GM21423 (cell line): ENCODE measurements at regions not wholly inside any gene's neighbourhood (a gene's known extent, or its start where the extent isn't known, plus 50 kb on each side); places are given as distances from the start of the nearest gene placed in this dataset.

Experiments
- ATAC-seq: cut with Tn5 transposase; IDR thresholded peaks from one replicate; pipeline ENCODE4 v1.9.1; 2021; ENCODE audit warnings: mild to moderate bottlenecking, moderate library complexity; ENCODE audit not compliant: unreplicated experiment

- ATAC-seq: no peak
Observed at GRCh38 chr20:50370036-50370566, 140.1 kb upstream of the PTPN1 start.

GRCh38 chr20:50371878-50372769 lies 138.1 kb upstream of the PTPN1 start:
- ATAC-seq: no peak

- ATAC-seq: no peak
Observed at GRCh38 chr20:50372770-50373088, 137.5 kb upstream of the PTPN1 start.

- no peak for ATAC-seq
Observed at GRCh38 chr20:50373674-50374286, 136.4 kb upstream of the PTPN1 start.

- no peak for ATAC-seq
Observed at GRCh38 chr20:50374541-50375078, 135.6 kb upstream of the PTPN1 start.

GRCh38 chr20:50376179-50376887 lies 133.8 kb upstream of the PTPN1 start:
- ATAC-seq: no peak

GRCh38 chr20:50376888-50377459 lies 133.2 kb upstream of the PTPN1 start:
- no peak for ATAC-seq

GRCh38 chr20:50378170-50379000 lies 131.8 kb upstream of the PTPN1 start:
- no peak for ATAC-seq

- ATAC-seq: no peak
Observed at GRCh38 chr20:50379049-50379990, 130.9 kb upstream of the PTPN1 start.

- ATAC-seq: no peak
Observed at GRCh38 chr20:50379991-50380696, 130.0 kb upstream of the PTPN1 start.

GRCh38 chr20:50380697-50381040 lies 129.5 kb upstream of the PTPN1 start:
- ATAC-seq: no peak

- no peak for ATAC-seq
Observed at GRCh38 chr20:50381075-50381732, 129.0 kb upstream of the PTPN1 start.

GRCh38 chr20:50381771-50382593 lies 128.2 kb upstream of the PTPN1 start:
- no peak for ATAC-seq

- ATAC-seq: peak; percentile 48
Observed at GRCh38 chr20:50385733-50386640, 124.2 kb upstream of the PTPN1 start.

GRCh38 chr20:50386641-50386960 lies 123.6 kb upstream of the PTPN1 start:
- no peak for ATAC-seq
